ENCODE measurements at regions not wholly inside any gene's neighbourhood (a gene's known extent, or its start where the extent isn't known, plus 50 kb on each side); places are given as distances from the start of the nearest gene placed in this dataset.

GRCh38 chr10:31650010-31650409 lies 278.6 kb downstream of the ARHGAP12 start:
- H3K27ac ChIP-seq (replicated peaks in 1 of 4): peak overlapping the region; percentile 25 to 70 (median 56)

GRCh38 chr10:31648966-31649365 lies 279.7 kb downstream of the ARHGAP12 start:
- Histone ChIP-seq H3K4me1 (peaks cover 10 to 15% (median 13%) of the 10 kb centered on the region in 4 donors), H3K9me3 (no peaks in the 10 kb centered on the region), H3K4me3 (no peak overlapping the region), H3K36me3 (no peaks in the 10 kb centered on the region), H3K27me3 (no peaks in the 10 kb centered on the region), H3K27ac (replicated peaks in 1 of 4) (peak overlapping the region in 1 of 4 donors; percentile 54)
- WGBS: 78% methylated on average over 6 of the region's 8 CpGs
- DNase-seq (ENCODE audit: extremely low spot score): no peak
- TF ChIP-seq, protein P1, sequence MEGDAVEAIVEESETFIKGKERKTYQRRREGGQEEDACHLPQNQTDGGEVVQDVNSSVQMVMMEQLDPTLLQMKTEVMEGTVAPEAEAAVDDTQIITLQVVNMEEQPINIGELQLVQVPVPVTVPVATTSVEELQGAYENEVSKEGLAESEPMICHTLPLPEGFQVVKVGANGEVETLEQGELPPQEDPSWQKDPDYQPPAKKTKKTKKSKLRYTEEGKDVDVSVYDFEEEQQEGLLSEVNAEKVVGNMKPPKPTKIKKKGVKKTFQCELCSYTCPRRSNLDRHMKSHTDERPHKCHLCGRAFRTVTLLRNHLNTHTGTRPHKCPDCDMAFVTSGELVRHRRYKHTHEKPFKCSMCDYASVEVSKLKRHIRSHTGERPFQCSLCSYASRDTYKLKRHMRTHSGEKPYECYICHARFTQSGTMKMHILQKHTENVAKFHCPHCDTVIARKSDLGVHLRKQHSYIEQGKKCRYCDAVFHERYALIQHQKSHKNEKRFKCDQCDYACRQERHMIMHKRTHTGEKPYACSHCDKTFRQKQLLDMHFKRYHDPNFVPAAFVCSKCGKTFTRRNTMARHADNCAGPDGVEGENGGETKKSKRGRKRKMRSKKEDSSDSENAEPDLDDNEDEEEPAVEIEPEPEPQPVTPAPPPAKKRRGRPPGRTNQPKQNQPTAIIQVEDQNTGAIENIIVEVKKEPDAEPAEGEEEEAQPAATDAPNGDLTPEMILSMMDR (IDR thresholded peaks at IDR 0.05): no peak
- no peak for TF ChIP-seq POLR2A (IDR thresholded peaks at IDR 0.05; ENCODE audit: low read depth)
- TF ChIP-seq POLR2AphosphoS5 (IDR thresholded peaks at IDR 0.05): no peak
- no peak for TF ChIP-seq EP300 (IDR thresholded peaks at IDR 0.05)
- intact Hi-C loops (cut with DNase I): no loop called here

More at GRCh38 chr10:31650010-31650409, 278.6 kb downstream of the ARHGAP12 start:
- WGBS: 37% methylated on average over 8 of the region's 8 CpGs
- Histone ChIP-seq H3K27me3 (no peaks in the 10 kb centered on the region), H3K4me1 (peaks cover 10 to 15% (median 13%) of the 10 kb centered on the region in 4 donors), H3K4me3 (peak overlapping the region; percentile 17 to 39 (median 31)), H3K36me3 (no peaks in the 10 kb centered on the region), H3K9me3 (no peaks in the 10 kb centered on the region)
- intact Hi-C loops (cut with DNase I): no loop called here
- DNase-seq (ENCODE audit: extremely low spot score): no peak
- no peak for TF ChIP-seq POLR2A (IDR thresholded peaks at IDR 0.05; ENCODE audit: low read depth)
- TF ChIP-seq POLR2AphosphoS5 (IDR thresholded peaks at IDR 0.05): peak; percentile 59 to 84

DNA sequence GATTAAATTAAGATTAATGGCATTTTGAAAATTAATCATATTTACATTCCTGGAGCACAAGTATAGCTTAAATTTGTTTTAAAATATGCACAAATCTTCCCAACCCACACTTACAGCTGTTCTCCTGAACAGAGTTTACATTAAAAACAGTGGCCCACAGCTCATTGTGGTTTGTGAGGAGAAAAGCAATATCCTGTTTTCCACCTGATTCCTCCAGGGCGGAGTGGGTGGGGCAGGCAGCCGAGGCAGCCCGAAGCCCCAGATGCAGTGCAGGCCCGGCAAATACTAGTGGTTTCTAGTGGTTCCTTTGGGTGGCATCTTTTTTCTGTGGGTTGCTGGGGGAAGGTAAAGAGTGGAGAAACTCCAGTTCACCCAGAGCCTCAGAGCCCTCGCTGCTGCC lies 280.8 kb downstream of the ARHGAP12 start:
- DNase-seq (ENCODE audit: extremely low spot score): no peak
- intact Hi-C loops (cut with DNase I): no loop called here
- H3K27me3 ChIP-seq: no peaks in the 10 kb centered on the region
- H3K4me1 ChIP-seq: peaks cover 10 to 15% (median 13%) of the 10 kb centered on the region in 4 donors
- TF ChIP-seq POLR2AphosphoS5 (IDR thresholded peaks at IDR 0.05) (no peak), POLR2A (IDR thresholded peaks at IDR 0.05; ENCODE audit: low read depth) (no peak), EP300 (IDR thresholded peaks at IDR 0.05) (no peak)
- TF ChIP-seq, protein P1 (IDR thresholded peaks at IDR 0.05): no peak
- H3K4me3 ChIP-seq: no peak overlapping the region
- 88% methylated on average over 5 of the region's 5 CpGs for WGBS
- no peak overlapping the region for H3K27ac ChIP-seq (replicated peaks in 1 of 4)
- no peaks in the 10 kb centered on the region for H3K36me3 ChIP-seq
- H3K9me3 ChIP-seq: no peaks in the 10 kb centered on the region

DNA sequence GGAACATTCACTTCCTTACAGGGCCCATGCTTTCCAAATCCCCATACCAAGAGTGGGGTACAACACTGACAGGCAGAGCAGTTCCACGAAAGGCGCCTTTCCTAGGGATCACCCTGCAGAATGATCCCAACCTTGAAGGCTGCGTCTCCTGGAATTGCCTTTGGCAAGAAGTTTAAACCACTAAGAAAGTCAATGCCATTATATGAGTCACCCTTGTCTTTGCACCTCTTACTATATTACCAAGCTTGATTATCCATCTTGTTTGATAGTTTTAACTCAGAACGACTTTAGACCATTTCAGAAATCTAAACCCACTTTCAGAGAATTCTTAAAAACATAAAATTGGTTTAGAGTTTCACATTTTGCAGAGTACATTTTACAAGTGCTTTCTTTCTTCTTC lies 282.1 kb downstream of the ARHGAP12 start:
- peaks cover 10 to 15% (median 13%) of the 10 kb centered on the region in 4 donors for H3K4me1 ChIP-seq
- intact Hi-C loops (cut with DNase I): no loop called here
- no peak overlapping the region for H3K4me3 ChIP-seq
- H3K36me3 ChIP-seq: no peaks in the 10 kb centered on the region
- no peak overlapping the region for H3K27ac ChIP-seq (replicated peaks in 1 of 4)
- no peaks in the 10 kb centered on the region for H3K27me3 ChIP-seq
- TF ChIP-seq EP300 (IDR thresholded peaks at IDR 0.05) (no peak), POLR2AphosphoS5 (IDR thresholded peaks at IDR 0.05) (no peak), POLR2A (IDR thresholded peaks at IDR 0.05; ENCODE audit: low read depth) (no peak)
- TF ChIP-seq, protein P1 (IDR thresholded peaks at IDR 0.05): no peak
- 94% methylated on average over 4 of the region's 4 CpGs for whole genome bisulfite sequencing
- no peaks in the 10 kb centered on the region for H3K9me3 ChIP-seq
- DNase-seq (ENCODE audit: extremely low spot score): no peak

GRCh38 chr10:31645786-31646185 lies 282.8 kb downstream of the ARHGAP12 start:
- Histone ChIP-seq H3K4me3 (no peak overlapping the region), H3K4me1 (peaks cover 10 to 15% (median 13%) of the 10 kb centered on the region in 4 donors), H3K36me3 (no peaks in the 10 kb centered on the region), H3K9me3 (no peaks in the 10 kb centered on the region), H3K27ac (replicated peaks in 1 of 4) (no peak overlapping the region), H3K27me3 (no peaks in the 10 kb centered on the region)
- 95% methylated on average over 6 of the region's 6 CpGs for whole genome bisulfite sequencing
- TF ChIP-seq POLR2A (IDR thresholded peaks at IDR 0.05; ENCODE audit: low read depth): no peak
- TF ChIP-seq, protein P1 (IDR thresholded peaks at IDR 0.05): no peak
- no peak for TF ChIP-seq POLR2AphosphoS5 (IDR thresholded peaks at IDR 0.05)
- no peak for TF ChIP-seq EP300 (IDR thresholded peaks at IDR 0.05)
- no peak for DNase-seq (ENCODE audit: extremely low spot score)
- intact Hi-C loops (cut with DNase I): no loop called here

Measured in esophagus muscularis mucosa (tissue), 4 donors.